ENCODE measurements at regions not wholly inside any gene's neighbourhood (a gene's known extent, or its start where the extent isn't known, plus 50 kb on each side); places are given as distances from the start of the nearest gene placed in this dataset.
"Not testable (repeated sequence)": the region's sequence is repeated elsewhere in the genome, so short reads cannot be mapped to it uniquely, and the experiment has no call there.

- no peak overlapping the region for H2AFZ ChIP-seq (ENCODE audit: low read length)
- no peaks in the 10 kb centered on the region for H3F3A ChIP-seq (ENCODE audit: insufficient read depth, low read length)
- no peak overlapping the region for H3K4me2 ChIP-seq (ENCODE audit: low read length)
- no peaks in the 10 kb centered on the region for H3K36me3 ChIP-seq (ENCODE audit: insufficient read depth, low read length)
- H3K79me2 ChIP-seq (ENCODE audit: insufficient read depth, low read length), result no peaks in the 10 kb centered on the region
- no peak overlapping the region for H3K4me3 ChIP-seq (ENCODE audit: low read depth, low read length, poor library complexity, severe bottlenecking)
- H4K20me1 ChIP-seq (ENCODE audit: insufficient read depth, low read length), result no peaks in the 10 kb centered on the region
- no peaks in the 10 kb centered on the region for H3K27me3 ChIP-seq (ENCODE audit: insufficient read depth, low read length)
- no peak overlapping the region for H3K9ac ChIP-seq (ENCODE audit: low read length)
- no peaks in the 10 kb centered on the region for H3K9me3 ChIP-seq (ENCODE audit: low read length)
- no peaks in the 10 kb centered on the region for H3K4me1 ChIP-seq (ENCODE audit: insufficient read depth, low read length, severe bottlenecking)
- H3K9me2 ChIP-seq (ENCODE audit: low read depth, low read length), result no peaks in the 10 kb centered on the region
- TF ChIP-seq CTCF (IDR thresholded peaks at IDR 0.05; ENCODE audit: low read length), result no peak
- no peak for TF ChIP-seq EZH2 (IDR thresholded peaks at IDR 0.05; ENCODE audit: borderline replicate concordance, low read length)
- H3K27ac ChIP-seq (ENCODE audit: low read depth, low read length, poor library complexity, severe bottlenecking), result no peak overlapping the region
Measured at GRCh38 chr5:157963244-157963643, 104.3 kb upstream of the CLINT1 start.

- H3K27me3 ChIP-seq (ENCODE audit: insufficient read depth, low read length); H3K4me1 ChIP-seq (ENCODE audit: insufficient read depth, low read length, severe bottlenecking); H3K36me3 ChIP-seq (ENCODE audit: insufficient read depth, low read length); H3F3A ChIP-seq (ENCODE audit: insufficient read depth, low read length); H2AFZ ChIP-seq (ENCODE audit: low read length); H3K79me2 ChIP-seq (ENCODE audit: insufficient read depth, low read length); H3K9ac ChIP-seq (ENCODE audit: low read length); H3K4me2 ChIP-seq (ENCODE audit: low read length); H3K4me3 ChIP-seq (ENCODE audit: low read depth, low read length, poor library complexity, severe bottlenecking); H3K27ac ChIP-seq (ENCODE audit: low read depth, low read length, poor library complexity, severe bottlenecking); H3K9me3 ChIP-seq (ENCODE audit: low read length); H4K20me1 ChIP-seq (ENCODE audit: insufficient read depth, low read length); H3K9me2 ChIP-seq (ENCODE audit: low read depth, low read length): not testable (repeated sequence)
Measured at GRCh38 chr5:157962686-157963085, 103.7 kb upstream of the CLINT1 start.

- H4K20me1 ChIP-seq (ENCODE audit: insufficient read depth, low read length), result no peaks in the 10 kb centered on the region
- H3K79me2 ChIP-seq (ENCODE audit: insufficient read depth, low read length), result no peaks in the 10 kb centered on the region
- H2AFZ ChIP-seq (ENCODE audit: low read length), result no peak overlapping the region
- no peaks in the 10 kb centered on the region for H3K9me3 ChIP-seq (ENCODE audit: low read length)
- H3F3A ChIP-seq (ENCODE audit: insufficient read depth, low read length), result no peaks in the 10 kb centered on the region
- H3K9me2 ChIP-seq (ENCODE audit: low read depth, low read length), result no peaks in the 10 kb centered on the region
- H3K4me2 ChIP-seq (ENCODE audit: low read length), result no peak overlapping the region
- no peaks in the 10 kb centered on the region for H3K4me1 ChIP-seq (ENCODE audit: insufficient read depth, low read length, severe bottlenecking)
- H3K27me3 ChIP-seq (ENCODE audit: insufficient read depth, low read length), result no peaks in the 10 kb centered on the region
- TF ChIP-seq CTCF (IDR thresholded peaks at IDR 0.05; ENCODE audit: low read length) (no peak), EZH2 (IDR thresholded peaks at IDR 0.05; ENCODE audit: borderline replicate concordance, low read length) (no peak)
- no peaks in the 10 kb centered on the region for H3K36me3 ChIP-seq (ENCODE audit: insufficient read depth, low read length)
- H3K9ac ChIP-seq (ENCODE audit: low read length), result no peak overlapping the region
- H3K27ac ChIP-seq (ENCODE audit: low read depth, low read length, poor library complexity, severe bottlenecking), result no peak overlapping the region
- no peak overlapping the region for H3K4me3 ChIP-seq (ENCODE audit: low read depth, low read length, poor library complexity, severe bottlenecking)
Measured at GRCh38 chr5:157961896-157962590, 103.1 kb upstream of the CLINT1 start.

- H3K27ac ChIP-seq (ENCODE audit: low read depth, low read length, poor library complexity, severe bottlenecking), result no peak overlapping the region
- no peaks in the 10 kb centered on the region for H3K79me2 ChIP-seq (ENCODE audit: insufficient read depth, low read length)
- H3F3A ChIP-seq (ENCODE audit: insufficient read depth, low read length), result no peaks in the 10 kb centered on the region
- no peak overlapping the region for H3K4me3 ChIP-seq (ENCODE audit: low read depth, low read length, poor library complexity, severe bottlenecking)
- no peaks in the 10 kb centered on the region for H3K4me1 ChIP-seq (ENCODE audit: insufficient read depth, low read length, severe bottlenecking)
- no peaks in the 10 kb centered on the region for H3K9me3 ChIP-seq (ENCODE audit: low read length)
- H4K20me1 ChIP-seq (ENCODE audit: insufficient read depth, low read length), result no peaks in the 10 kb centered on the region
- no peak overlapping the region for H2AFZ ChIP-seq (ENCODE audit: low read length)
- H3K27me3 ChIP-seq (ENCODE audit: insufficient read depth, low read length), result no peaks in the 10 kb centered on the region
- H3K9me2 ChIP-seq (ENCODE audit: low read depth, low read length), result no peaks in the 10 kb centered on the region
- no peak for TF ChIP-seq EZH2 (IDR thresholded peaks at IDR 0.05; ENCODE audit: borderline replicate concordance, low read length)
- no peak for TF ChIP-seq CTCF (IDR thresholded peaks at IDR 0.05; ENCODE audit: low read length)
- no peaks in the 10 kb centered on the region for H3K36me3 ChIP-seq (ENCODE audit: insufficient read depth, low read length)
- H3K9ac ChIP-seq (ENCODE audit: low read length), result no peak overlapping the region
- no peak overlapping the region for H3K4me2 ChIP-seq (ENCODE audit: low read length)
Measured at GRCh38 chr5:157961176-157961575, 102.2 kb upstream of the CLINT1 start.
